VCaP (cell line): ENCODE measurements at regions not wholly inside any gene's neighbourhood (a gene's known extent, or its start where the extent isn't known, plus 50 kb on each side); places are given as distances from the start of the nearest gene placed in this dataset.

ENCODE experiments used
- H3K27ac ChIP-seq: fragments of 450-650 bp; 2 replicates; pipeline ENCODE4 v1.5.1; 2017
- CTCF ChIP-seq: fragments of 450-650 bp; conservative IDR thresholded peaks from 2 replicates; pipeline ENCODE4 v1.5.1; 2017; ENCODE audit warnings: mild to moderate bottlenecking, moderate library complexity

DNA sequence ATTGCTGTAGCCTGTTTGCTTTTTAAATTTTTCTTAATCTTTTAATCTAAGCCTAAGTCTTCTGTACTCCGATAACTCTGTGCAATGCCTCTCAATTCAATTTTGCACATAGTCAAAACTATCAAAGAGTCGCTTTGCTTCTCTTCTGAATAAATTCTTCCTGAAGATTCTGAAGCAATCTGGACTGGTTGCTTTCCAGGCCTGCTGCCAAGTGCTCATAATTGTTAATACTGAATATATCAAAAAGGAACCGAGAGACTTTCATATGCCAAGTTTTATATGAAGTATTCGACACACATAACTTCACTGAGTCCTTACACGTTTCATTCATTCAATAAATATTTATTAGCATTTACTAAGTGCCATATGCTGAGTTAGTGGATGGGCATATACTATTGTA, 91.3 kb downstream of the EDNRB start:
- TF ChIP-seq CTCF, result no peak

DNA sequence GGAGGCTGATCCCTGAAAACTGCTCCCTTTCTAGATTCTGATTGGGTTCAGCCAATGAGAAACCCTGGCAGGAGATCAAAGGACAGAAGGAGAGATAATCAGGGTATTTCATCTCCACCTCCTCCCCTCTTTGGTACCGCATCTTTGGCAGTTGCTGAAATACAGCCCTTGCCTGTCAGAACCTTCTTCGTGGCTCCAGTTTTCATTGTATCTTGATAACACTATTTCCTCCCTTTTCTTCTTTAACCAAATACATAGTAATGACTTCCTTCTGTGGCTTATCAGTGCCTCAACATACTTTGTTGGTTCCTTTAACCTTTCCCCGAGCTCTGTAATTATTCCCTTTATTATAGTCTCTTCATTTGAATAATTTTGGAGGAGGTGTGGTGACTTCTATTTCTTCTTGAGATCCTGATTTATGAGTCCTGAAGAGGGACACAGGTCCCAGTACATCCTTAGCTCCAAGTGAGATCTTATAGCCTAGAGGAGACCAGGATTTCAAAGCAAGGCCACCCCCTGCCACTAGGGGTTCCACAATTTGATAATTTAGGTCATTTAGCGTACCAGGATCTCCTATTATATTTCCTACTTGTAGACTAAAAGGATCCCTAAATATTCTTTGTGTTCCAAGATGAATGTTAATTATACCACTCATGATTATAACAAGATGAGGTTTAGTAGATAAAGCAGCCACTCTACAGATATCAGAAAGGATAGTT, 98.0 kb downstream of the EDNRB start:
- no peak for TF ChIP-seq CTCF
- peak overlapping the region; percentile 54 for H3K27ac ChIP-seq

More for the DNA sequence above, 91.3 kb downstream of the EDNRB start:
- no peak overlapping the region for H3K27ac ChIP-seq

GRCh38 chr13:77817521-77817920, 101.1 kb downstream of the EDNRB start:
- H3K27ac ChIP-seq, result no peak overlapping the region
- TF ChIP-seq CTCF, result no peak

- no peak for TF ChIP-seq CTCF
- H3K27ac ChIP-seq, result no peak overlapping the region
These were observed 103.3 kb downstream of the EDNRB start for GRCh38 chr13:77815330-77815729.
